Stomach (tissue), 4 donors: ENCODE measurements at regions not wholly inside any gene's neighbourhood (a gene's known extent, or its start where the extent isn't known, plus 50 kb on each side); places are given as distances from the start of the nearest gene placed in this dataset.

Experiments used
- EP300 ChIP-seq: sonication (generic); formaldehyde crosslinking; IDR thresholded peaks from one replicate; pipeline ENCODE4 v1.6.1; 2017; ENCODE audit warnings: antibody characterized with exemption
- POLR2A ChIP-seq, 4 donors: fragments of 450-650 bp; IDR thresholded peaks; one replicate each; pipeline ENCODE4 v1.6.1; 2016; ENCODE audit warnings: antibody characterized with exemption in 4 of 4, control low read depth in 2 of 4, mild to moderate bottlenecking in 1 of 4, moderate library complexity in 1 of 4
- POLR2AphosphoS5 ChIP-seq, 3 donors: sonication (generic); formaldehyde crosslinking; IDR thresholded peaks; one replicate each; pipeline ENCODE4 v1.6.1; 2016; ENCODE audit warnings: antibody characterized with exemption in 3 of 3
- TF ChIP-seq, protein P1 (sequence below), 7 experiments: fragments of 450-650 bp in 4 of 7; fragments of 200-600 bp in 3 of 7; sonication (generic) in 3 of 7; IDR thresholded peaks; one replicate each; pipeline ENCODE4 v1.5.1; 2016 to 2019; ENCODE audit warnings: antibody characterized with exemption in 7 of 7, control low read depth in 2 of 7, mild to moderate bottlenecking in 1 of 7

DNA sequence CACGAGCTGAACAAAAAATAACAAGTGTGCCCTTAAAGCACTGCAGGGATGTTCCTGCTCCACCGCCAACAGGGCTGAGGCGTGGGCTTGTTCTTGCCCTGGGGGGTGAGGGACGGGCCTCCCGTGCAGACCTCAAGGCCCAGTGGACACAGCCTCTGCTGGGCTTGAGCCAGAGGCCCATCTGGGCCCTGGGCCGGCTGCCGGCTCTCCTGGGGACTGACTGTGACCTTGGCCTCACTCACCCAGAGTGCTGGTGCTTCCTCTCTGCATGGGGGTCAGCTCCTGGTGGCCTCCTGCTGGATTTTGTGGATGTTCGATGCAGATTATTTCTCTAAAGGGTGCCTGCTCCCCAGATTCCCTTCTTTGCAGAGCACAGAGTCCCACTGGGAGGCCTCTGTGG is 54.2 kb upstream of the CDR2 start:
- TF ChIP-seq, protein P1, sequence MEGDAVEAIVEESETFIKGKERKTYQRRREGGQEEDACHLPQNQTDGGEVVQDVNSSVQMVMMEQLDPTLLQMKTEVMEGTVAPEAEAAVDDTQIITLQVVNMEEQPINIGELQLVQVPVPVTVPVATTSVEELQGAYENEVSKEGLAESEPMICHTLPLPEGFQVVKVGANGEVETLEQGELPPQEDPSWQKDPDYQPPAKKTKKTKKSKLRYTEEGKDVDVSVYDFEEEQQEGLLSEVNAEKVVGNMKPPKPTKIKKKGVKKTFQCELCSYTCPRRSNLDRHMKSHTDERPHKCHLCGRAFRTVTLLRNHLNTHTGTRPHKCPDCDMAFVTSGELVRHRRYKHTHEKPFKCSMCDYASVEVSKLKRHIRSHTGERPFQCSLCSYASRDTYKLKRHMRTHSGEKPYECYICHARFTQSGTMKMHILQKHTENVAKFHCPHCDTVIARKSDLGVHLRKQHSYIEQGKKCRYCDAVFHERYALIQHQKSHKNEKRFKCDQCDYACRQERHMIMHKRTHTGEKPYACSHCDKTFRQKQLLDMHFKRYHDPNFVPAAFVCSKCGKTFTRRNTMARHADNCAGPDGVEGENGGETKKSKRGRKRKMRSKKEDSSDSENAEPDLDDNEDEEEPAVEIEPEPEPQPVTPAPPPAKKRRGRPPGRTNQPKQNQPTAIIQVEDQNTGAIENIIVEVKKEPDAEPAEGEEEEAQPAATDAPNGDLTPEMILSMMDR (IDR thresholded peaks at IDR 0.05), result no peak
- TF ChIP-seq EP300, result no peak
- no peak for TF ChIP-seq POLR2AphosphoS5 (IDR thresholded peaks at IDR 0.05)
- no peak for TF ChIP-seq POLR2A (IDR thresholded peaks at IDR 0.05)
